ENCODE measurements at regions not wholly inside any gene's neighbourhood (a gene's known extent, or its start where the extent isn't known, plus 50 kb on each side); places are given as distances from the start of the nearest gene placed in this dataset.
"Not testable (repeated sequence)": the region's sequence is repeated elsewhere in the genome, so short reads cannot be mapped to it uniquely, and the experiment has no call there.

DNA sequence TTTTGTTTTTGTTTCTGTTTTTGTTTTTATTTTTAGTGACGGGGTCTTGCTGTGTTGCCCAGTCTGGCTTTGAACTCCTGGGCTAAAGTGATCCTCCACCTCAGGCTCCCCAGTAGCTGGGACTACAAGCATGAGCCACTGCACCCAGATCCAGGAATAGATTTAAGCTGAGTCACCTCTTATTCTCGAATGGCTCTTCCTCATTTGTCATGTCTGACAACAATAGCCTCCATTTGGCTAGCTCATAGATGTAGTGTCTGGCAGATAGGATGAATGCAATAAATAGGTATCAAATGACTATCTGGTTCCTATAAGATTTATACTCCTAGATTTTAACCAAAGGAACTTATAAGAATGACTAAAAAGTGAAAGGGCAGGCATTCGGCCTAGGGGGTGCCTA lies 172.9 kb downstream of the TMEM26 start:
- H3K9me3 ChIP-seq (ENCODE audit: control insufficient read depth in 1 of 2, low read length in 2 of 2) = no peaks in the 10 kb centered on the region
- H3K27me3 ChIP-seq (ENCODE audit: control insufficient read depth in 1 of 2, insufficient read depth in 2 of 2, low read length in 2 of 2) = no peaks in the 10 kb centered on the region
- no peaks in the 10 kb centered on the region for H3K36me3 ChIP-seq (ENCODE audit: control insufficient read depth in 1 of 2, insufficient read depth in 2 of 2, low read length in 2 of 2)
- H3K4me3 ChIP-seq (ENCODE audit: low read depth in 1 of 2, low read length in 2 of 2) = no peak overlapping the region
- H3K4me1 ChIP-seq (ENCODE audit: control insufficient read depth in 1 of 2, insufficient read depth in 2 of 2, low read length in 2 of 2) = no peaks in the 10 kb centered on the region
- no peak overlapping the region for H3K27ac ChIP-seq (ENCODE audit: low read depth, low read length)
- no peak overlapping the region for H3K9ac ChIP-seq (ENCODE audit: low read depth in 1 of 2, low read length in 2 of 2)

GRCh38 chr10:61279400-61279799 lies 173.8 kb downstream of the TMEM26 start:
- Histone ChIP-seq H3K27me3 (ENCODE audit: control insufficient read depth in 1 of 2, insufficient read depth in 2 of 2, low read length in 2 of 2) (no peaks in the 10 kb centered on the region), H3K9me3 (ENCODE audit: control insufficient read depth in 1 of 2, low read length in 2 of 2) (no peaks in the 10 kb centered on the region), H3K36me3 (ENCODE audit: control insufficient read depth in 1 of 2, insufficient read depth in 2 of 2, low read length in 2 of 2) (no peaks in the 10 kb centered on the region), H3K27ac (ENCODE audit: low read depth, low read length) (no peak overlapping the region), H3K4me3 (ENCODE audit: low read depth in 1 of 2, low read length in 2 of 2) (no peak overlapping the region), H3K4me1 (ENCODE audit: control insufficient read depth in 1 of 2, insufficient read depth in 2 of 2, low read length in 2 of 2) (no peaks in the 10 kb centered on the region), H3K9ac (ENCODE audit: low read depth in 1 of 2, low read length in 2 of 2) (no peak overlapping the region)

DNA sequence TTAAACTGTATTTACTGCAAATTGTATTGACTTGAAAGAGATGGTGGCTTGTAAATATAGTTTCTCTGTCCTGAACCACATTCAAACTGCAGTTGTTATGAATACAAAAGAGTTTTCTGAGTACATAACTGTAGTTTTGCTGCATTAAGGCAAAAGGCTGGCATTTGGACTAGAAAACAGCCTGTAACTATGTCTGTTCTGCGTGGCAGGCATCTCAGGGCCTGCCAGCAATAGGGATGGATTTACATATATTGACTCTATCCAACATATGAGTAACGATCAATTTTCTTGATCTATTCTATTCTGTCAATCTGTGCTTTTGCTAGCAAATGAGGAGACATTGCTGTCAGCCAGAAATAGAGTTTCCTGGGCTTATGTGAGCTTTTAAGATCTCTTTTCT lies 174.6 kb downstream of the TMEM26 start:
- Histone ChIP-seq H3K9ac (ENCODE audit: low read depth in 1 of 2, low read length in 2 of 2) (no peak overlapping the region), H3K9me3 (ENCODE audit: control insufficient read depth in 1 of 2, low read length in 2 of 2) (no peaks in the 10 kb centered on the region), H3K27ac (ENCODE audit: low read depth, low read length) (no peak overlapping the region), H3K36me3 (ENCODE audit: control insufficient read depth in 1 of 2, insufficient read depth in 2 of 2, low read length in 2 of 2) (no peaks in the 10 kb centered on the region), H3K4me1 (ENCODE audit: control insufficient read depth in 1 of 2, insufficient read depth in 2 of 2, low read length in 2 of 2) (no peaks in the 10 kb centered on the region), H3K27me3 (ENCODE audit: control insufficient read depth in 1 of 2, insufficient read depth in 2 of 2, low read length in 2 of 2) (no peaks in the 10 kb centered on the region), H3K4me3 (ENCODE audit: low read depth in 1 of 2, low read length in 2 of 2) (no peak overlapping the region)

DNA sequence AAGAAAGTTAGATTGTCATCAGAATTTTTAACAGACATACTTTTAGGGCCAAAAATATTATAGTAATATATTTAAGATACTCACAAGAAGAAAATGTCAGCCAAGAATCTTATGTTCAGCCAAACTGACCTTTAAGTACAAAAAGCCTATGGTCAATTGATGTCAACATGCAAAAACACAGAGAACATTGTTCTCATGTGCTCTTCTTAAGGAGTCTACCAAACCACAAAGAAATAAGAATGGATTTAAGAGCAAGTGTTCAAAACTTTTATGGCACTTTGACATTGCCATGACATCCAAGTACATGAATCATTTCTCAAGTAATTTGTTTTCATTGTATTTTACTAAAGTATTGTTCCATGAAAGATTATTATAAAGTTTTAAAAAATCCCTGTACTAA lies 180.4 kb downstream of the TMEM26 start:
- Histone ChIP-seq H3K9ac (ENCODE audit: low read depth in 1 of 2, low read length in 2 of 2) (no peak overlapping the region), H3K27me3 (ENCODE audit: control insufficient read depth in 1 of 2, insufficient read depth in 2 of 2, low read length in 2 of 2) (no peaks in the 10 kb centered on the region), H3K4me3 (ENCODE audit: low read depth in 1 of 2, low read length in 2 of 2) (no peak overlapping the region)

DNA sequence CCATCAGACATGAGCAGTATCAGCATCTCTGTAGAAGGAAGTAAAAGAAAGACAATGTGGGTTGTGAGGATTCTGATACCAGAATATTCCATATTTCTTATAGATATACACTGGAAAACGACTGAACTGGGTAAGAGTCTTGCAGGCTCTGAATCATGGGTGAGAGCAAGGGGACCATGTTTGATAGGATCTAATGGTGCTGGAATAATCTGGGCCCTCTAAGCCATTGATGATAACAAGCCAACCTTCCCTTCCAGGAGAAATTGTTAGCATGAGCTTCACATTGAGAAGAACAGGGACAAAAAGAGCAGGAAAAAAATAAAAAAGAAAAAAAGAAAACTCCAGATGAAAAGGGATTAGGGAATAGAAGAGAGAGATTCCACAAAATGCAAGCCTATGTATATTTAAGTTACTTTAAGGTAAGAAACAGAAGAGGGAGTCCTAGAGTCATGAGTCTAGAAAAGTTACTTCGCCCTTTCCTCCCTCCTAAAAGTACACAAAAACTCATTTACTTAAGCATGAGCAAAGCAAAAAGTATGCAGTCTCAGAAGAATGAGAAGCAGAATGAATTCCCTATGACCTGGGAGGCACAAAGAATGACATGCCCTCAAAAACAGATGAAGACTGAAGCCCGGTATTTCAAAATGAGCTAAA lies 181.9 kb downstream of the TMEM26 start:
- H3K27ac ChIP-seq (ENCODE audit: low read depth, low read length) = no peak overlapping the region

More for the DNA sequence above, 180.4 kb downstream of the TMEM26 start:
- Histone ChIP-seq H3K9me3 (ENCODE audit: control insufficient read depth in 1 of 2, low read length in 2 of 2) (no peaks in the 10 kb centered on the region), H3K27ac (ENCODE audit: low read depth, low read length) (no peak overlapping the region), H3K4me1 (ENCODE audit: control insufficient read depth in 1 of 2, insufficient read depth in 2 of 2, low read length in 2 of 2) (no peaks in the 10 kb centered on the region), H3K36me3 (ENCODE audit: control insufficient read depth in 1 of 2, insufficient read depth in 2 of 2, low read length in 2 of 2) (no peaks in the 10 kb centered on the region)

DNA sequence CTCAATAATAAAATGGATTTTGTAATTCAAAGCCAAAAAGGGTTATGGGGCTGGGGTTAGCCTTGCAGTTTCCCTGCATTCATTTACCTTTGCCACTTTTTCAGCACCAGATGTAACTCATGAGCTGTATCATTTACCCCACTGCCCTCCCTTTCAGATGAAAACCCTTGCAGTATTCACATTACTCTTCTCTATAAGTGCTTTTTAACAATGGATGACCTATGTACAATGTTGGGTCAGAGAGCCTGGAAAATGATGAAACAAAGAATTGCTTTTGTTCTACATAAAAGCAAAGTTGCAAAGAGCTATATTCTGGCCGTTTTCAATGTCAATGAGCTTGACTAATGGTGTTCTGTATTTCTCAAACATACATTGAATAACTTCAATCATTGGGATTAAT lies 189.7 kb downstream of the TMEM26 start:
- Histone ChIP-seq H3K36me3 (ENCODE audit: control insufficient read depth in 1 of 2, insufficient read depth in 2 of 2, low read length in 2 of 2) (no peaks in the 10 kb centered on the region), H3K4me3 (ENCODE audit: low read depth in 1 of 2, low read length in 2 of 2) (no peak overlapping the region), H3K27me3 (ENCODE audit: control insufficient read depth in 1 of 2, insufficient read depth in 2 of 2, low read length in 2 of 2) (no peaks in the 10 kb centered on the region), H3K9me3 (ENCODE audit: control insufficient read depth in 1 of 2, low read length in 2 of 2) (no peaks in the 10 kb centered on the region), H3K27ac (ENCODE audit: low read depth, low read length) (no peak overlapping the region), H3K4me1 (ENCODE audit: control insufficient read depth in 1 of 2, insufficient read depth in 2 of 2, low read length in 2 of 2) (no peaks in the 10 kb centered on the region), H3K9ac (ENCODE audit: low read depth in 1 of 2, low read length in 2 of 2) (no peak overlapping the region)

More for the DNA sequence above, 181.9 kb downstream of the TMEM26 start:
- Histone ChIP-seq H3K36me3 (ENCODE audit: control insufficient read depth in 1 of 2, insufficient read depth in 2 of 2, low read length in 2 of 2) (no peaks in the 10 kb centered on the region), H3K4me3 (ENCODE audit: low read depth in 1 of 2, low read length in 2 of 2) (no peak overlapping the region), H3K9me3 (ENCODE audit: control insufficient read depth in 1 of 2, low read length in 2 of 2) (no peaks in the 10 kb centered on the region), H3K27me3 (ENCODE audit: control insufficient read depth in 1 of 2, insufficient read depth in 2 of 2, low read length in 2 of 2) (no peaks in the 10 kb centered on the region), H3K4me1 (ENCODE audit: control insufficient read depth in 1 of 2, insufficient read depth in 2 of 2, low read length in 2 of 2) (no peaks in the 10 kb centered on the region), H3K9ac (ENCODE audit: low read depth in 1 of 2, low read length in 2 of 2) (no peak overlapping the region)

DNA sequence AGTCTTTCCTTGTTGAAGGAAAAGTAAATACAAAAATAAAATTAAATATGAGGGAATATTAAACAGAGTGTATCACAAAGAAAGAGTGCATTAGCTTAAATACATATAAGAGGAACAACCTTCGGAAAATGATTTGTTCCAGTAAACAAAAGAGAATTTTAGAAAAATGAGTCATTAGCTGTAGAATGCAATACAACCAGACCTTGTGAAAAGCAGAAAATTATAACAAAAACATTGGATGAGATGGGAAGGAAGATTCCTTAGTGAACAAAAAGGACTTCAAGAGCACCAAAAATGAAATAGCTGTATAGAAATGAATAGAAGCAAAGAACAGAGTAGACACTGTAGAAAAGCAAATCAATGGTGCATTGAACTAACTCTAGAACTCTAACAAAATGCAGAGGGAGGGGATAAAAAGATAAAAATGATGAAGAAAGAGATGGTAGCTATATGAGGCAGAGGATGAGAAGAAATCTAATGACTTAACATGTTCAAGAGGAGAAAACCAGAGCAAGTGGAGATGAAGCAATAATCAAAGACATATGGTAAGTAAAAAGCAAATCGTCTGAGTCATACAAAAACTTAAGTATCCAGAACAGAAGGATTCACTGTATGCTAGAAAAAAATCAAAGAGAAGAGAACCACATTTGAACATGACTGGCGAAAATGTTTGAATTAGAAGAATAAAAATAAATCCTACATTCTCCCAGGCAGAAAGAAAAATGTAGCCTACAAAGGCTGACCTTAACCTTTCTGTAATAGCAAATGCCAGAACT lies 190.5 kb downstream of the TMEM26 start:
- H3K9ac ChIP-seq (ENCODE audit: low read depth in 1 of 2, low read length in 2 of 2) = no peak overlapping the region
- H3K9me3 ChIP-seq (ENCODE audit: control insufficient read depth in 1 of 2, low read length in 2 of 2) = no peaks in the 10 kb centered on the region
- H3K27ac ChIP-seq (ENCODE audit: low read depth, low read length) = no peak overlapping the region
- H3K36me3 ChIP-seq (ENCODE audit: control insufficient read depth in 1 of 2, insufficient read depth in 2 of 2, low read length in 2 of 2) = no peaks in the 10 kb centered on the region
- no peaks in the 10 kb centered on the region for H3K4me1 ChIP-seq (ENCODE audit: control insufficient read depth in 1 of 2, insufficient read depth in 2 of 2, low read length in 2 of 2)
- no peaks in the 10 kb centered on the region for H3K27me3 ChIP-seq (ENCODE audit: control insufficient read depth in 1 of 2, insufficient read depth in 2 of 2, low read length in 2 of 2)
- H3K4me3 ChIP-seq (ENCODE audit: low read depth in 1 of 2, low read length in 2 of 2) = no peak overlapping the region

DNA sequence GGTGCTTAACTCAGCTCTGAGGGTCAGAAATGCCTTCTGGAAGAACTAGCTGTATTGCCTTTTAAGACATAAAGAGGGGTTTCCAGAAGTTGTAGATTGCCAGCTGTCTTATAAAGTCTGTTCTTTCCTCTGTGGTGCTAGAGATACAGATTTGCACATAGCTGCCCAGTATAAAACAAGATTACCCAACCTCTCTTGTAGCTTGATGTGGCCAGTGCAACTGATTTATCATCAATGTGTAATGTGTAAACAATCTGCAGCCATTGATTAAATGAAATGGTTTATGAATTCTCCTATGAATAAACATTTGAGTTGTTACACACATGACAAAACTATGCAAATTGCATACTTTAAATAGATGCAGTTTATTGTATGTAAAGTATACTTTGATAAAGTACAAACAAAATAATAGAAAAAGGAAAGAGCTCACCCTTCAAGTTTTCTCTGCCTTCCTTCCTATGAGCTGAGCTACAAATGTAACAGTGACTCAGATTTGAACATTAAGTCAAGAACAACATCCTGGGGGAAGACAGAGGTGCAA lies 195.2 kb downstream of the TMEM26 start:
- Histone ChIP-seq H3K4me1 (ENCODE audit: control insufficient read depth in 1 of 2, insufficient read depth in 2 of 2, low read length in 2 of 2) (no peaks in the 10 kb centered on the region), H3K27me3 (ENCODE audit: control insufficient read depth in 1 of 2, insufficient read depth in 2 of 2, low read length in 2 of 2) (no peaks in the 10 kb centered on the region), H3K4me3 (ENCODE audit: low read depth in 1 of 2, low read length in 2 of 2) (no peak overlapping the region), H3K9ac (ENCODE audit: low read depth in 1 of 2, low read length in 2 of 2) (no peak overlapping the region), H3K36me3 (ENCODE audit: control insufficient read depth in 1 of 2, insufficient read depth in 2 of 2, low read length in 2 of 2) (no peaks in the 10 kb centered on the region), H3K9me3 (ENCODE audit: control insufficient read depth in 1 of 2, low read length in 2 of 2) (no peaks in the 10 kb centered on the region), H3K27ac (ENCODE audit: low read depth, low read length) (no peak overlapping the region)

- Histone ChIP-seq H3K27ac (ENCODE audit: low read depth, low read length) (no peak overlapping the region), H3K4me3 (ENCODE audit: low read depth in 1 of 2, low read length in 2 of 2) (no peak overlapping the region), H3K9me3 (ENCODE audit: control insufficient read depth in 1 of 2, low read length in 2 of 2) (no peaks in the 10 kb centered on the region), H3K27me3 (ENCODE audit: control insufficient read depth in 1 of 2, insufficient read depth in 2 of 2, low read length in 2 of 2) (no peaks in the 10 kb centered on the region), H3K9ac (ENCODE audit: low read depth in 1 of 2, low read length in 2 of 2) (no peak overlapping the region), H3K4me1 (ENCODE audit: control insufficient read depth in 1 of 2, insufficient read depth in 2 of 2, low read length in 2 of 2) (no peaks in the 10 kb centered on the region), H3K36me3 (ENCODE audit: control insufficient read depth in 1 of 2, insufficient read depth in 2 of 2, low read length in 2 of 2) (no peaks in the 10 kb centered on the region)
These were observed 196.0 kb downstream of the TMEM26 start for GRCh38 chr10:61257136-61257535.

- H3K9me3 ChIP-seq (ENCODE audit: control insufficient read depth in 1 of 2, low read length in 2 of 2); H3K27ac ChIP-seq (ENCODE audit: low read depth, low read length); H3K27me3 ChIP-seq (ENCODE audit: control insufficient read depth in 1 of 2, insufficient read depth in 2 of 2, low read length in 2 of 2); H3K9ac ChIP-seq (ENCODE audit: low read depth in 1 of 2, low read length in 2 of 2); H3K4me3 ChIP-seq (ENCODE audit: low read depth in 1 of 2, low read length in 2 of 2); H3K36me3 ChIP-seq (ENCODE audit: control insufficient read depth in 1 of 2, insufficient read depth in 2 of 2, low read length in 2 of 2); H3K4me1 ChIP-seq (ENCODE audit: control insufficient read depth in 1 of 2, insufficient read depth in 2 of 2, low read length in 2 of 2): not testable (repeated sequence)
These were observed 200.9 kb downstream of the TMEM26 start for GRCh38 chr10:61252326-61252725.
